HCT116 (cell line): ENCODE measurements at regions not wholly inside any gene's neighbourhood (a gene's known extent, or its start where the extent isn't known, plus 50 kb on each side); places are given as distances from the start of the nearest gene placed in this dataset.

ENCODE experiments used
- ATAC-seq: fragments of 200-7000 bp; cut with Tn5 transposase; 2 replicates; pipeline ENCODE4 v1.9.1; 2020; ENCODE audit warnings: mild to moderate bottlenecking, moderate library complexity
- BruUV-seq: library from RNA; stranded (reverse); fragments of 400-500 nt; replicated peaks from 2 replicates; lab custom pipeline; 2021; lab: Mats Ljungman, UMichigan
- CTCF ChIA-PET: fragments of 300-600 bp; sonication (Branson Sonifier 250); formaldehyde crosslinking; loops from one replicate; lab custom pipeline; 2021; ENCODE audit warnings: antibody characterized with exemption; lab: Charles Lee
- POLR2A ChIA-PET: fragments of 300-600, 350-600 bp; sonication (Branson Sonifier 250); formaldehyde crosslinking; loops from one replicate; lab custom pipeline; 2021; ENCODE audit warnings: antibody characterized with exemption; lab: Charles Lee
- RAD21 ChIA-PET, 2 experiments: fragments of 300-600 bp; sonication (Branson Sonifier 250); formaldehyde crosslinking; loops; one replicate each; lab custom pipeline; 2023; ENCODE audit warnings: low total read pairs in 2 of 2; ENCODE audit not compliant: uncharacterized antibody in 2 of 2, unreplicated experiment in 2 of 2, low non-redundant PET in 1 of 2; lab: Charles Lee
- DNase-seq: peaks from one replicate; pipeline ENCODE4 v3.0.0-alpha.2; 2010; ENCODE audit warnings: low read depth, low spot score
- H2AFZ ChIP-seq: fragments of 200-600 bp; shearing (Covaris generic), sonication (generic); 2 replicates; pipeline ENCODE4 v1.6.1; 2017; ENCODE audit warnings: low read depth, mixed run types, mixed read lengths, antibody characterized with exemption, low read length; ENCODE audit not compliant: poor library complexity, severe bottlenecking
- H3K27ac ChIP-seq: 2 replicates; pipeline ENCODE4 v1.5.1; 2012; ENCODE audit warnings: low read depth, low read length
- H3K27me3 ChIP-seq: fragments of 200-600 bp; sonication (generic); 2 replicates; pipeline ENCODE4 v1.6.1; 2016; ENCODE audit warnings: mixed run types, low read length, mixed read lengths; ENCODE audit not compliant: insufficient read depth
- H3K36me3 ChIP-seq, 2 experiments: fragments of 200-500 bp in 1 of 2; fragments of 200-600 bp in 1 of 2; sonication (Bioruptor generic) in 1 of 2; sonication (generic) in 1 of 2; 2 replicates each; pipeline versions ENCODE4 v1.5.1 to v1.6.1; 2014 to 2016; ENCODE audit warnings: low read length in 2 of 2, inconsistent platforms in 1 of 2, mixed read lengths in 1 of 2, mixed run types in 1 of 2; ENCODE audit not compliant: insufficient read depth in 2 of 2, control insufficient read depth in 1 of 2
- H3K4me1 ChIP-seq, 2 experiments: fragments of 200-600 bp in 1 of 2; sonication (generic) in 1 of 2; 2 replicates each; pipeline versions ENCODE4 v1.5.1 to v1.6.1; 2012 to 2017; ENCODE audit warnings: low read length in 2 of 2, inconsistent platforms in 1 of 2, mild to moderate bottlenecking in 1 of 2, mixed read lengths in 1 of 2, mixed run types in 1 of 2, moderate library complexity in 1 of 2; ENCODE audit not compliant: insufficient read depth in 2 of 2, control insufficient read depth in 1 of 2
- H3K4me2 ChIP-seq: fragments of 200-600 bp; sonication (generic); 2 replicates; pipeline ENCODE4 v1.6.1; 2017; ENCODE audit warnings: mixed run types, low read length, mixed read lengths
- H3K4me3 ChIP-seq, 2 experiments: fragments of 200-600 bp in 1 of 2; sonication (generic) in 1 of 2; replicated peaks in 1 of 2; 2 replicates each; pipeline ENCODE4 v1.5.1; 2011 to 2016; ENCODE audit warnings: low read length in 2 of 2, control low read depth in 1 of 2, low read depth in 1 of 2, mild to moderate bottlenecking in 1 of 2, mixed read lengths in 1 of 2, mixed run types in 1 of 2
- H3K79me2 ChIP-seq: fragments of 200-600 bp; sonication (generic); 2 replicates; pipeline ENCODE4 v1.6.1; 2017; ENCODE audit warnings: mild to moderate bottlenecking, mixed run types, low read length, moderate library complexity, mixed read lengths; ENCODE audit not compliant: insufficient read depth
- H3K9ac ChIP-seq: fragments of 200-600 bp; sonication (generic); 2 replicates; pipeline ENCODE4 v1.6.1; 2016; ENCODE audit warnings: low read length, mixed read lengths
- H3K9me2 ChIP-seq: fragments of 200-600 bp; sonication (generic), shearing (Covaris generic); 2 replicates; pipeline ENCODE4 v1.6.1; 2017; ENCODE audit warnings: mixed run types, mild to moderate bottlenecking, moderate library complexity; ENCODE audit not compliant: insufficient read depth
- H3K9me3 ChIP-seq, 2 experiments: fragments of 200-500 bp in 1 of 2; fragments of 200-600 bp in 1 of 2; sonication (Bioruptor generic) in 1 of 2; sonication (generic) in 1 of 2; 2 replicates each; pipeline ENCODE4 v1.6.1; 2014 to 2017; ENCODE audit warnings: low read length in 2 of 2, mixed read lengths in 2 of 2, inconsistent platforms in 1 of 2, low read depth in 1 of 2, mild to moderate bottlenecking in 1 of 2, mixed run types in 1 of 2, moderate library complexity in 1 of 2; ENCODE audit not compliant: control insufficient read depth in 1 of 2, insufficient read depth in 1 of 2
- H4K20me1 ChIP-seq: fragments of 200-600 bp; sonication (generic), shearing (Covaris generic); 2 replicates; pipeline ENCODE4 v1.6.1; 2017; ENCODE audit warnings: mixed run types, mild to moderate bottlenecking, moderate library complexity; ENCODE audit not compliant: insufficient read depth
- CBX3 ChIP-seq: IDR thresholded peaks from 2 replicates; pipeline ENCODE4 v1.6.1; 2012; ENCODE audit warnings: low read depth
- CEBPB ChIP-seq: IDR thresholded peaks from 2 replicates; pipeline ENCODE4 v1.6.1; 2012; ENCODE audit warnings: low read depth
- EGR1 ChIP-seq: IDR thresholded peaks from 2 replicates; pipeline ENCODE4 v1.6.1; 2012; ENCODE audit warnings: low read depth
- ELF1 ChIP-seq: IDR thresholded peaks from 2 replicates; pipeline ENCODE4 v1.6.1; 2012; ENCODE audit warnings: low read depth, borderline replicate concordance
- EZH2 ChIP-seq: fragments of 200-600 bp; sonication (generic); IDR thresholded peaks from 2 replicates; pipeline ENCODE4 v1.6.1; 2017; ENCODE audit warnings: antibody characterized with exemption, mixed run types
- EZH2phosphoT487 ChIP-seq: fragments of 200-600 bp; IDR thresholded peaks from 2 replicates; pipeline ENCODE4 v1.6.1; 2018; ENCODE audit warnings: antibody characterized with exemption, borderline replicate concordance
- JUND ChIP-seq: IDR thresholded peaks from 2 replicates; pipeline ENCODE4 v1.6.1; 2012
- MAX ChIP-seq: IDR thresholded peaks from 2 replicates; pipeline ENCODE4 v1.6.1; 2012
- POLR2A ChIP-seq: IDR thresholded peaks from 2 replicates; pipeline ENCODE4 v1.7.0; 2011; ENCODE audit warnings: borderline replicate concordance; ENCODE audit not compliant: insufficient read depth, insufficient read length; ENCODE audit errors: extremely low read depth
- POLR2AphosphoS5 ChIP-seq: IDR thresholded peaks from 2 replicates; pipeline ENCODE4 v1.6.1; 2011; ENCODE audit warnings: mild to moderate bottlenecking, low read depth, low read length, moderate library complexity
- RAD21 ChIP-seq: IDR thresholded peaks from 2 replicates; pipeline ENCODE4 v1.6.1; 2012; ENCODE audit warnings: low read depth, mild to moderate bottlenecking
- REST ChIP-seq: IDR thresholded peaks from 2 replicates; pipeline ENCODE4 v1.6.1; 2012; ENCODE audit warnings: low read depth
- SIN3A ChIP-seq: IDR thresholded peaks from 2 replicates; pipeline ENCODE4 v1.6.1; 2012; ENCODE audit warnings: low read depth
- SRF ChIP-seq: IDR thresholded peaks from 2 replicates; pipeline ENCODE4 v1.6.1; 2012; ENCODE audit warnings: low read depth
- TCF7L2 ChIP-seq: IDR thresholded peaks from 2 replicates; pipeline ENCODE4 v1.7.0; 2011; ENCODE audit warnings: borderline replicate concordance, inconsistent platforms; ENCODE audit not compliant: insufficient read depth, insufficient read length; ENCODE audit errors: extremely low read depth
- YY1 ChIP-seq: IDR thresholded peaks from 2 replicates; pipeline ENCODE4 v1.6.1; 2011; ENCODE audit warnings: low read length, low read depth, moderate library complexity, mild to moderate bottlenecking; ENCODE audit not compliant: insufficient replicate concordance; ENCODE audit errors: extremely low read depth
- ZBTB33 ChIP-seq: IDR thresholded peaks from 2 replicates; pipeline ENCODE4 v1.6.1; 2011; ENCODE audit warnings: mild to moderate bottlenecking, low read length, moderate library complexity; ENCODE audit not compliant: insufficient replicate concordance; ENCODE audit errors: extremely low read depth
- ZFX ChIP-seq: fragments of 450-650 bp; IDR thresholded peaks from 2 replicates; pipeline ENCODE4 v1.6.1; 2017
- ZNF274 ChIP-seq: fragments of 200-500 bp; sonication (Bioruptor generic); IDR thresholded peaks from 2 replicates; pipeline ENCODE4 v1.6.1; 2014; ENCODE audit warnings: mild to moderate bottlenecking, low read depth, low read length, inconsistent platforms
- intact Hi-C: fragments of 100-400 bp; cut with micrococcal nuclease; formaldehyde crosslinking; loops from 2 replicates; pipeline ENCODE4 v1.10.0; 2022

GRCh38 chr14:87073880-87074570, 919.0 kb downstream of the GALC start:
- POLR2A ChIA-PET = no interaction called here

More at GRCh38 chr14:87073880-87074570, 919.0 kb downstream of the GALC start:
- BruUV-seq = no TSS peak
- Histone ChIP-seq H3K4me2 (no peak overlapping the region), H2AFZ (no peak overlapping the region), H3K27me3 (no peaks in the 10 kb centered on the region), H3K9me2 (no peaks in the 10 kb centered on the region), H3K9me3 (peaks cover 14 to 30% of the 10 kb centered on the region in 2 experiments; a peak in 2 of 4 replicates), H3K9ac (no peak overlapping the region), H3K27ac (no peak overlapping the region), H3K36me3 (no peaks in the 10 kb centered on the region), H3K4me1 (no peaks in the 10 kb centered on the region), H4K20me1 (no peaks in the 10 kb centered on the region), H3K79me2 (no peaks in the 10 kb centered on the region), H3K4me3 (no peak overlapping the region)
- intact Hi-C loops = no loop called here
- CTCF ChIA-PET = no interaction called here
- no peak for ATAC-seq
- RAD21 ChIA-PET = no interaction called here
- TF ChIP-seq EZH2phosphoT487 (no peak), ZFX (no peak), ZBTB33 (no peak), EGR1 (no peak), RAD21 (no peak), CBX3 (no peak), JUND (no peak), YY1 (no peak), CEBPB (no peak), TCF7L2 (no peak), SRF (no peak), ELF1 (no peak), REST (no peak), MAX (no peak), POLR2AphosphoS5 (no peak), ZNF274 (no peak), SIN3A (no peak), EZH2 (no peak), POLR2A (no peak)
- TF ChIP-seq, all 23 proteins: peak for 0
- no peak for DNase-seq
